Activated B cell treated with CpG ODN at 0.5 μM for 24 hours (primary cell): ENCODE measurements at regions not wholly inside any gene's neighbourhood (a gene's known extent, or its start where the extent isn't known, plus 50 kb on each side); places are given as distances from the start of the nearest gene placed in this dataset.

Experiments used
- ATAC-seq: fragments of 200-7000 bp; cut with Tn5 transposase; one replicate; pipeline ENCODE4 v1.10.0; 2021; ENCODE audit warnings: low read depth, mild to moderate bottlenecking, moderate library complexity
- CTCF ChIA-PET: fragments of 350-600 bp; sonication (Branson Sonifier 250); formaldehyde crosslinking; loops from one replicate; lab custom pipeline; 2021; ENCODE audit warnings: antibody characterized with exemption; lab: Charles Lee
- POLR2A ChIA-PET: fragments of 350-600 bp; sonication (Branson Sonifier 250); formaldehyde crosslinking; loops from one replicate; lab custom pipeline; 2021; ENCODE audit warnings: antibody characterized with exemption; lab: Charles Lee
- DNase-seq: peaks from one replicate; pipeline ENCODE4 v3.0.0; 2022
- H3K27ac Mint-ChIP-seq: one replicate; pipeline ENCODE4 v1.8.0; 2020; ENCODE audit warnings: mixed read lengths
- H3K27me3 Mint-ChIP-seq: one replicate; pipeline ENCODE4 v1.8.0; 2021; ENCODE audit warnings: mixed read lengths
- H3K36me3 Mint-ChIP-seq: one replicate; pipeline ENCODE4 v1.8.0; 2021; ENCODE audit warnings: low read depth, mixed read lengths
- H3K4me1 Mint-ChIP-seq: one replicate; pipeline ENCODE4 v1.8.0; 2021; ENCODE audit warnings: mixed read lengths
- H3K4me3 Mint-ChIP-seq: one replicate; pipeline ENCODE4 v1.8.0; 2020; ENCODE audit warnings: mild to moderate bottlenecking, mixed read lengths
- H3K9me3 Mint-ChIP-seq: one replicate; pipeline ENCODE4 v1.8.0; 2020; ENCODE audit warnings: mixed read lengths
- CTCF ChIP-seq: fragments of 200-600 bp; IDR thresholded peaks from one replicate; pipeline ENCODE4 v1.8.0; 2022; ENCODE audit warnings: antibody characterized with exemption, mild to moderate bottlenecking
- intact Hi-C: fragments of 100-400 bp; cut with micrococcal nuclease; formaldehyde crosslinking; loops from one replicate; pipeline ENCODE4 v1.15.1; 2024

- Mint-ChIP-seq H3K27ac (no peak overlapping the region), H3K4me1 (no peaks in the 10 kb centered on the region), H3K27me3 (no peaks in the 10 kb centered on the region), H3K4me3 (no peak overlapping the region), H3K9me3 (peaks cover 4% of the 10 kb centered on the region), H3K36me3 (no peaks in the 10 kb centered on the region)
- CTCF ChIA-PET: no interaction called here
- ATAC-seq (no peak), DNase-seq (no peak)
- intact Hi-C loops: no loop called here
- no peak for TF ChIP-seq CTCF
- POLR2A ChIA-PET: no interaction called here
Observed at GRCh38 chrX:79557212-79557611, 190.1 kb upstream of the ITM2A start.

GRCh38 chrX:79556800-79557199 is 189.7 kb upstream of the ITM2A start:
- TF ChIP-seq CTCF: no peak
- ATAC-seq (no peak), DNase-seq (no peak)
- POLR2A ChIA-PET: no interaction called here
- Mint-ChIP-seq H3K36me3 (no peaks in the 10 kb centered on the region), H3K4me1 (no peaks in the 10 kb centered on the region), H3K27ac (no peak overlapping the region), H3K4me3 (no peak overlapping the region), H3K9me3 (peaks cover 4% of the 10 kb centered on the region), H3K27me3 (no peaks in the 10 kb centered on the region)
- intact Hi-C loops: no loop called here
- CTCF ChIA-PET: no interaction called here

- CTCF ChIA-PET: no interaction called here
- peaks cover 2% of the 10 kb centered on the region for H3K9me3 Mint-ChIP-seq
- H3K36me3 Mint-ChIP-seq: no peaks in the 10 kb centered on the region
- DNase-seq: no peak
- intact Hi-C loops: no loop called here
- no peak for ATAC-seq
- TF ChIP-seq CTCF: no peak
- POLR2A ChIA-PET: no interaction called here
- no peak overlapping the region for H3K27ac Mint-ChIP-seq
- H3K4me1 Mint-ChIP-seq: no peaks in the 10 kb centered on the region
- H3K27me3 Mint-ChIP-seq: no peaks in the 10 kb centered on the region
- H3K4me3 Mint-ChIP-seq: no peak overlapping the region
Observed at GRCh38 chrX:79530310-79531108, 163.4 kb upstream of the ITM2A start.

- H3K36me3 Mint-ChIP-seq: no peaks in the 10 kb centered on the region
- ATAC-seq (no peak), DNase-seq (no peak)
- no peak for TF ChIP-seq CTCF
- no peaks in the 10 kb centered on the region for H3K27me3 Mint-ChIP-seq
- H3K4me3 Mint-ChIP-seq: no peak overlapping the region
- ChIA-PET CTCF (no interaction called here), POLR2A (no interaction called here)
- no peaks in the 10 kb centered on the region for H3K4me1 Mint-ChIP-seq
- no peak overlapping the region for H3K27ac Mint-ChIP-seq
- peaks cover 8% of the 10 kb centered on the region for H3K9me3 Mint-ChIP-seq
- intact Hi-C loops: no loop called here
Observed at GRCh38 chrX:79524642-79525041, 157.5 kb upstream of the ITM2A start.

GRCh38 chrX:79515529-79515928 is 148.4 kb upstream of the ITM2A start:
- Mint-ChIP-seq H3K27me3 (no peaks in the 10 kb centered on the region), H3K4me1 (no peaks in the 10 kb centered on the region), H3K36me3 (no peaks in the 10 kb centered on the region), H3K9me3 (no peaks in the 10 kb centered on the region), H3K4me3 (no peak overlapping the region), H3K27ac (no peak overlapping the region)
- no peak for DNase-seq
- ChIA-PET POLR2A (no interaction called here), CTCF (no interaction called here)
- TF ChIP-seq CTCF: no peak
- intact Hi-C loops: no loop called here
- ATAC-seq: no peak
